GM23338 (cell line): ENCODE measurements at regions not wholly inside any gene's neighbourhood (a gene's known extent, or its start where the extent isn't known, plus 50 kb on each side); places are given as distances from the start of the nearest gene placed in this dataset.

ENCODE experiments used
- ATAC-seq: fragments of 200-7000 bp; cut with Tn5 transposase; 3 replicates; pipeline ENCODE4 v1.9.1; 2020
- DNase-seq: peaks from one replicate; pipeline ENCODE4 v3.0.0-alpha.2; 2015; ENCODE audit warnings: low spot score
- H2AFZ ChIP-seq: fragments of 200-600 bp; sonication (generic); 2 replicates; pipeline ENCODE4 v1.8.0; 2016; ENCODE audit warnings: antibody characterized with exemption, mild to moderate bottlenecking, moderate library complexity
- H3F3A ChIP-seq: fragments of 200-600 bp; sonication (generic); replicated peaks from 2 replicates; pipeline ENCODE4 v1.8.0; 2017; ENCODE audit warnings: antibody characterized with exemption, mixed run types, low read depth
- H3K27ac ChIP-seq: fragments of 200-600 bp; sonication (generic); 2 replicates; pipeline ENCODE4 v1.6.1; 2016; ENCODE audit warnings: low read depth
- H3K27me3 ChIP-seq: fragments of 200-600 bp; sonication (generic); 2 replicates; pipeline ENCODE4 v1.8.0; 2016; ENCODE audit warnings: mild to moderate bottlenecking, mixed run types, moderate library complexity; ENCODE audit not compliant: insufficient read depth
- H3K36me3 ChIP-seq: fragments of 200-600 bp; sonication (generic); 2 replicates; pipeline ENCODE4 v1.8.0; 2016; ENCODE audit warnings: mild to moderate bottlenecking; ENCODE audit not compliant: insufficient read depth
- H3K4me1 ChIP-seq: fragments of 200-600 bp; sonication (generic); 2 replicates; pipeline ENCODE4 v1.8.0; 2016; ENCODE audit warnings: mild to moderate bottlenecking, moderate library complexity; ENCODE audit not compliant: insufficient read depth
- H3K4me2 ChIP-seq: fragments of 200-600 bp; sonication (generic); 2 replicates; pipeline ENCODE4 v1.7.1; 2017; ENCODE audit warnings: mixed run types
- H3K4me3 ChIP-seq: fragments of 200-600 bp; sonication (generic); 2 replicates; pipeline ENCODE4 v1.6.1; 2016; ENCODE audit warnings: mixed run types
- H3K79me2 ChIP-seq: fragments of 200-600 bp; sonication (generic); replicated peaks from 2 replicates; pipeline ENCODE4 v1.8.0; 2017; ENCODE audit warnings: mild to moderate bottlenecking; ENCODE audit not compliant: insufficient read depth
- H3K9me2 ChIP-seq: fragments of 200-600 bp; sonication (generic); 2 replicates; pipeline ENCODE4 v1.8.0; 2017; ENCODE audit not compliant: insufficient read depth
- H4K20me1 ChIP-seq: fragments of 200-600 bp; sonication (generic); replicated peaks from 2 replicates; pipeline ENCODE4 v1.8.0; 2017; ENCODE audit warnings: mild to moderate bottlenecking; ENCODE audit not compliant: insufficient read depth
- H3K27ac Mint-ChIP-seq: 2 replicates; pipeline ENCODE4 v1.8.0; 2020; ENCODE audit warnings: inconsistent platforms, mild to moderate bottlenecking, moderate library complexity, mixed read lengths
- H3K27me3 Mint-ChIP-seq: 3 replicates; pipeline ENCODE4 v1.8.0; 2022; ENCODE audit warnings: low read depth, mild to moderate bottlenecking, moderate library complexity, mixed read lengths, inconsistent platforms; ENCODE audit not compliant: insufficient read depth, poor library complexity
- H3K36me3 Mint-ChIP-seq: 3 replicates; pipeline ENCODE4 v1.8.0; 2021; ENCODE audit warnings: low read depth, mild to moderate bottlenecking, inconsistent platforms, moderate library complexity, mixed read lengths
- H3K4me1 Mint-ChIP-seq: 3 replicates; pipeline ENCODE4 v1.8.0; 2020; ENCODE audit warnings: mild to moderate bottlenecking, inconsistent platforms, mixed read lengths
- H3K4me3 Mint-ChIP-seq: 3 replicates; pipeline ENCODE4 v1.8.0; 2021; ENCODE audit warnings: moderate library complexity, mild to moderate bottlenecking, inconsistent platforms, mixed read lengths
- H3K9me3 Mint-ChIP-seq: 3 replicates; pipeline ENCODE4 v1.8.0; 2020; ENCODE audit warnings: moderate library complexity, mild to moderate bottlenecking, inconsistent platforms, mixed read lengths
- CREB1 ChIP-seq: fragments of 250-450 bp; sonication (Bioruptor Pico); IDR thresholded peaks from 2 replicates; pipeline ENCODE4 v1.5.0; 2020; ENCODE audit warnings: low read depth, mild to moderate bottlenecking, moderate library complexity
- CTCF ChIP-seq, 2 experiments: fragments of 200-600 bp in 1 of 2; sonication (generic) in 1 of 2; conservative IDR thresholded peaks; 2 replicates each; pipeline versions ENCODE4 v1.5.1 to v1.6.1; 2016 to 2017; ENCODE audit warnings: antibody characterized with exemption in 2 of 2, low read depth in 2 of 2, mild to moderate bottlenecking in 2 of 2, moderate library complexity in 1 of 2
- ETS1 ChIP-seq: IDR thresholded peaks from 2 replicates; pipeline ENCODE4 v1.6.1; 2016; ENCODE audit warnings: antibody characterized with exemption
- EZH2 ChIP-seq: fragments of 200-600 bp; sonication (generic); IDR thresholded peaks from one replicate; pipeline ENCODE4 v1.8.0; 2017; ENCODE audit warnings: antibody characterized with exemption, mild to moderate bottlenecking, low read depth; ENCODE audit not compliant: unreplicated experiment
- EZH2phosphoT487 ChIP-seq: fragments of 200-600 bp; sonication (generic); IDR thresholded peaks from one replicate; pipeline ENCODE4 v1.8.1; 2018; ENCODE audit warnings: antibody characterized with exemption; ENCODE audit not compliant: unreplicated experiment
- JUNB ChIP-seq: IDR thresholded peaks from one replicate; pipeline ENCODE4 v1.6.1; 2016; ENCODE audit warnings: antibody characterized with exemption; ENCODE audit not compliant: unreplicated experiment
- NANOG ChIP-seq: IDR thresholded peaks from 2 replicates; pipeline ENCODE4 v1.6.1; 2016; ENCODE audit warnings: antibody characterized with exemption, borderline replicate concordance
- POLR2AphosphoS5 ChIP-seq: IDR thresholded peaks from 2 replicates; pipeline ENCODE4 v1.6.1; 2016; ENCODE audit warnings: antibody characterized with exemption, low read depth
- REST ChIP-seq: IDR thresholded peaks from one replicate; pipeline ENCODE4 v1.6.1; 2018; ENCODE audit warnings: antibody characterized with exemption; ENCODE audit not compliant: unreplicated experiment
- STAT1 ChIP-seq: IDR thresholded peaks from one replicate; pipeline ENCODE4 v1.6.1; 2016; ENCODE audit warnings: antibody characterized with exemption; ENCODE audit not compliant: unreplicated experiment
- ZNF114 ChIP-seq: fragments of 250-450 bp; sonication (Bioruptor Pico); IDR thresholded peaks from 2 replicates; pipeline ENCODE4 v1.5.0; 2020; ENCODE audit warnings: mild to moderate bottlenecking, moderate library complexity
- ZNF331 ChIP-seq: fragments of 250-450 bp; sonication (Bioruptor Pico); IDR thresholded peaks from 2 replicates; pipeline ENCODE4 v1.5.0; 2020; ENCODE audit warnings: low read depth, mild to moderate bottlenecking, moderate library complexity
- ZNF462 ChIP-seq: fragments of 250-450 bp; sonication (Bioruptor Pico); IDR thresholded peaks from 2 replicates; pipeline ENCODE4 v1.5.0; 2020; ENCODE audit warnings: mild to moderate bottlenecking, moderate library complexity

GRCh38 chr18:77750006-77750405 is 500.4 kb downstream of the GALR1 start (continued):
- no peak for TF ChIP-seq CREB1
- no peak for TF ChIP-seq EZH2
- TF ChIP-seq REST = no peak
- TF ChIP-seq NANOG = no peak
- no peak for TF ChIP-seq ZNF331 (CRISPR knock-in tag)
- TF ChIP-seq POLR2AphosphoS5 = no peak
- no peak for TF ChIP-seq CTCF (conservative IDR thresholded peaks at IDR 0.05; ENCODE audit: low read depth in 2 of 2)
- TF ChIP-seq EZH2phosphoT487 = no peak
- no peak for TF ChIP-seq ETS1
- TF ChIP-seq ZNF114 (CRISPR knock-in tag) = no peak
- no peak for TF ChIP-seq STAT1
- TF ChIP-seq JUNB = no peak

- 0 out of 2 replicates have a peak overlapping the region, but pooled peaks have one; percentile 20 for H3K4me2 ChIP-seq
- no peaks in the 10 kb centered on the region; the same call in 1 of the 2 replicates for H3K4me1 ChIP-seq
- Mint-ChIP-seq H3K4me1 (peaks cover 38% of the 10 kb centered on the region), H3K4me3 (peak overlapping the region; percentile 33; the same call in 2 of the 3 replicates), H3K9me3 (peaks cover 78% of the 10 kb centered on the region), H3K27me3 (peaks cover 6% of the 10 kb centered on the region), H3K27ac (0 out of 2 replicates have a peak overlapping the region, but pooled peaks have one; percentile 22), H3K36me3 (peaks cover 17% of the 10 kb centered on the region)
- H3K36me3 ChIP-seq = no peaks in the 10 kb centered on the region
- no peaks in the 10 kb centered on the region for H3K27me3 ChIP-seq
- no peaks in the 10 kb centered on the region for H3F3A ChIP-seq
- H3K27ac ChIP-seq = no peak overlapping the region
- H3K9me2 ChIP-seq = no peaks in the 10 kb centered on the region
- no peak overlapping the region for H3K4me3 ChIP-seq
- DNase-seq (no peak), ATAC-seq (peak; percentile 94)
- no peak overlapping the region for H2AFZ ChIP-seq
- no peaks in the 10 kb centered on the region for H3K79me2 ChIP-seq
- H4K20me1 ChIP-seq = no peaks in the 10 kb centered on the region
- TF ChIP-seq JUNB = no peak
- no peak for TF ChIP-seq ZNF462 (CRISPR knock-in tag)
- no peak for TF ChIP-seq EZH2
Observed at GRCh38 chr18:77754475-77755044, 504.9 kb downstream of the GALR1 start.
